ENCODE measurements at regions not wholly inside any gene's neighbourhood (a gene's known extent, or its start where the extent isn't known, plus 50 kb on each side); places are given as distances from the start of the nearest gene placed in this dataset.
"Not testable (repeated sequence)": the region's sequence is repeated elsewhere in the genome, so short reads cannot be mapped to it uniquely, and the experiment has no call there.

DNA sequence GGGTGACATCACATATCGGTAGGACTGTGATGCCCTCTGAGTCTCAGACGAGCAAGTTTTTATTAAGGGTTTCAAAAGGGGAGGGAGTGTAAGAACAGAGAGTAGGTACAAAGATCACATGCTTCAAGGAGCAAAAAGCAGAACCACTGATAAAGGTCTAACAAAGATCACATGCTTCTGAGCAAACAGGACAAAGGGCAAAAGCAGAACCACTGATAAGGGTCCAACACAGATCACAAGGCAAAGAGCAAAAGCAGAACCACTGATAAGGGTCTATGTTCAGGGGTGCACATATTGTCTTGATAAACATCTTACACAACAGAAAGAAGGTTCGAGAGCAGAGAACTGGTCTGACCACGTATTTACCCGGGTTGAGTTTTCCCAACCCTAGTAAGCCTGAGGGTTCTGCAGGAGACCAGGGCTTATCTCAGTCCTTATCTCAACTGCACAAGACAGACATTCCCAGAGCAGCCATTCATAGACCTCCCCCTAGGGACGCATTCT lies 604.2 kb upstream of the GYPC start:
- TF ChIP-seq, protein P1, sequence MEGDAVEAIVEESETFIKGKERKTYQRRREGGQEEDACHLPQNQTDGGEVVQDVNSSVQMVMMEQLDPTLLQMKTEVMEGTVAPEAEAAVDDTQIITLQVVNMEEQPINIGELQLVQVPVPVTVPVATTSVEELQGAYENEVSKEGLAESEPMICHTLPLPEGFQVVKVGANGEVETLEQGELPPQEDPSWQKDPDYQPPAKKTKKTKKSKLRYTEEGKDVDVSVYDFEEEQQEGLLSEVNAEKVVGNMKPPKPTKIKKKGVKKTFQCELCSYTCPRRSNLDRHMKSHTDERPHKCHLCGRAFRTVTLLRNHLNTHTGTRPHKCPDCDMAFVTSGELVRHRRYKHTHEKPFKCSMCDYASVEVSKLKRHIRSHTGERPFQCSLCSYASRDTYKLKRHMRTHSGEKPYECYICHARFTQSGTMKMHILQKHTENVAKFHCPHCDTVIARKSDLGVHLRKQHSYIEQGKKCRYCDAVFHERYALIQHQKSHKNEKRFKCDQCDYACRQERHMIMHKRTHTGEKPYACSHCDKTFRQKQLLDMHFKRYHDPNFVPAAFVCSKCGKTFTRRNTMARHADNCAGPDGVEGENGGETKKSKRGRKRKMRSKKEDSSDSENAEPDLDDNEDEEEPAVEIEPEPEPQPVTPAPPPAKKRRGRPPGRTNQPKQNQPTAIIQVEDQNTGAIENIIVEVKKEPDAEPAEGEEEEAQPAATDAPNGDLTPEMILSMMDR (IDR thresholded peaks at IDR 0.05): not testable (repeated sequence)
- TF ChIP-seq ZFX (IDR thresholded peaks at IDR 0.05; ENCODE audit: borderline replicate concordance): not testable (repeated sequence)

All from 22Rv1 (cell line).